ENCODE measurements at regions not wholly inside any gene's neighbourhood (a gene's known extent, or its start where the extent isn't known, plus 50 kb on each side); places are given as distances from the start of the nearest gene placed in this dataset.

DNA sequence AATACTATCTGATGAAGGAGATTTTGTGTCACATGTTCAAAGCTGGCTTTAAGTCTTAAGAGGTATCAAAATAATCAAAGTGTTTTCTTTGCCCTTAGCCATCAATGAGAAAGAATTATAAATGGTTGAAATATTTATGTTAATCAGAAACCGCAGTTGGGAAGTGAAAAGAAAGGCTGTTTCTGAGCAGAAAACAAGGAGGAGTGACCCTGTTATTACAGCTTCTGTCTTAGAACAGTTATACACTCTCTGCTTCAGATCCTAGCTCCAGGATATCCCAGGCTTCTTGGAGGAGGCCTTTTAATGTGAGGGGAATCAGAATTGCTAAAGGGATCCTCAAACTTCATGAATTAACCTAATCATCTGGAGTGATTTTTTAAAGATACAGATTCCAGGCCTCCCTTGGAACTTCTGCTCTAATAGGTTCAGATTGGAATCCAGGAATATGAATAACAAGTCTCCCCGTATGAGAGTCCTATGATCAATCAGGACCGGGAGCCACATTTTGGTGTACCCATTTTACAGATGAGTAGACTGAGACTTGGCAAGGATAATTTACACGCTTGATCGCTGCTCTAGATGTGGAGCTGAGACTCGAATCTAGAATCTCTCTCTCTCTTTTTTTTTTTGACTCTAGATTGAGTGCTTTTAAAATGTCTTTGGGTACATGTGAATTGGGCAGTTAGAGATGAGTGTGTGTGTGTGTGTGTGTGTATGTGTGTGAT, 50.8 kb upstream of the JAG1 start:
- Histone ChIP-seq H3K4me3 (ENCODE audit: low read depth, low read length) (no peak overlapping the region), H3K36me3 (replicated peaks) (no peaks in the 10 kb centered on the region), H3K27me3 (replicated peaks) (no peaks in the 10 kb centered on the region), H3K27ac (no peak overlapping the region)
- DNase-seq: no peak
- no peak for TF ChIP-seq CTCF (IDR thresholded peaks at IDR 0.05; ENCODE audit: low read depth, low read length, missing control alignments)
- in situ Hi-C loops (cut with HindIII; ENCODE audit: low pct_ligation_motif_present, low sequenced_read_pairs): no loop called here

DNA sequence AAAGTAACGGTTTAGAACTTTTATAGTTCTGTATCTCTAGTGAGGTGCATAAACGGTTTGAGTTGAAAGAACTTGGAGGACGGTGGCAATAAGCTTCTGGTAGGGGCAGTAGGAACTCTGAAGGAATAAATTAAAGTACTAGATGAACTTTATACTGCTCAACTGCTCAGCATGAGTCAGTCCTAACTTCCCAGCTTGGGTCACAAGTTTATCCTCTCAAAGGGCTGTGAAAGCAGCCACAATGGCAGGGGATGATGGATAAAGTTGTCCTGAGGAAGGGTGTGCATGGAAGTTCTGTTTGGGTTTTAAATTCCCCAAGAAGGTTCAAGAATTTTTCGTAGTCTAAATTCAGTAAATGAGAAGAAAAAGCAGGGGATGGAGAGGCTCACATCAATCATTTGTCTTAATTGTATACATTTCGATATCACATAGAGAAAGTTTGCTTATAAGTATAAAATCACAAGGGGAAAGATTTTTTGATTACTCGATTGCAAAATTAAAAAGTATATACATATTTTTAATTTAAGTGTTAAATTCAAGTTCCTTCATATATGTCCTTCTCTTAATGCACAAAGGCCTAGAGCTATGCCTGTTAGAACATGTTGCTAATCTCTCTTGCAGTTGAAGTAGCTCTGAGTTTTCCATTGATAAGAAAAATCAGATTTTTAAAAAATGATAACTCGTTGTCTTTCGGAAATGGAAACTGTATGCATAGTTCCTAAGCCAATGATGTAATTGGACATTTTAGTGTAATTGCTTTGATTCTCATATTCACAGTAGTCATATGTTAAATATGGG, 55.3 kb upstream of the JAG1 start:
- H3K27me3 ChIP-seq (replicated peaks): no peaks in the 10 kb centered on the region
- no peak for TF ChIP-seq CTCF (IDR thresholded peaks at IDR 0.05; ENCODE audit: low read depth, low read length, missing control alignments)
- H3K36me3 ChIP-seq (replicated peaks): no peaks in the 10 kb centered on the region
- no peak overlapping the region for H3K4me3 ChIP-seq (ENCODE audit: low read depth, low read length)
- in situ Hi-C loops (cut with HindIII; ENCODE audit: low pct_ligation_motif_present, low sequenced_read_pairs): no loop called here
- no peak overlapping the region for H3K27ac ChIP-seq
- peak; percentile 49 for DNase-seq

DNA sequence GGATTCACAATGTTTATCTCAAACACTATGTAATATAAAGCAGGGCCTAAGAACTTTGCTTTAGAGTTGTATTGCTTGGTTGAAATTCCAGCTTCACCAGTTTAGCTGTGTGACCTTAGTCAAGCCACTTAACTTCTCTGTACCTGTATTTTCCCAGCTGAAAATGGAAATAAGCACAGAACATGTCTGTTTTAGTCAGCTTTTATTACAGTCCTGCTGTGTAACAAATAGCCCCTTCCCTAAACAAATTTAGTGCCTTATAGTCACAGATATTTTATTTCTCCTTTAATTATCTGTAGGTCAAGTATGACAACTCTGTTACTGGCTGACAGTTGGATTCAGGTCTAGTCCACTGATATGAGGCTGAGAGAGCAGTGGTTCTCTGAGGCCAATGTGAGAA, 56.0 kb upstream of the JAG1 start:
- Histone ChIP-seq H3K4me3 (ENCODE audit: low read depth, low read length) (no peak overlapping the region), H3K36me3 (replicated peaks) (no peaks in the 10 kb centered on the region), H3K27ac (no peak overlapping the region), H3K27me3 (replicated peaks) (no peaks in the 10 kb centered on the region)
- no peak for DNase-seq
- TF ChIP-seq CTCF (IDR thresholded peaks at IDR 0.05; ENCODE audit: low read depth, low read length, missing control alignments): no peak
- in situ Hi-C loops (cut with HindIII; ENCODE audit: low pct_ligation_motif_present, low sequenced_read_pairs): no loop called here

DNA sequence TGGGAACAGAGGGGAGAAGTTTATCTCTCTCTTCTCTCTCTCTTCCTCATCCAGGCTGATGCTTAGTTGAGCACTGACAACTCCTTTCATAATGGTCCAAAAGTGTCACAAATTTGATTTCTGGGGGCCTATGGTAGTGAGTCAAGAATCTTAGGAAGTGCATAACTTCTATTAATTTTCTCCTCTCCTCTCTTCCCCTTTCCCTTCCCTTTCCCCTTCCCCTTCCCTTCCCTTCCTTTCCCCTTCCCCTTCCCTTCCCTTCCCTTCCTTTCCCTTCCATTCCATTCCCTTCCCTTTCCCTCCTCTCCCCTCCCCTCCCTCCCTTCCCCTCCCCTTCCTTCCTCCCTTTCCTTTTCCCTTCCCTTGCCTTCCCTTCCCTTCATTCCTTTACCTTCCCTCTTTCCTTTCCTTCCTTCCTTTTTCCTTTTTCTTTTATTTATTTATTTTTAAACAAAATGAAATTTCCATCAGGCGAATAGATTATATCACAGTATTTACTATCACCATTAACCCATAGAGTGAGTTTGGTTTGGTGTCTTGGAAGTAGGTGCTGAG, 56.9 kb upstream of the JAG1 start:
- in situ Hi-C loops (cut with HindIII; ENCODE audit: low pct_ligation_motif_present, low sequenced_read_pairs): no loop called here
- no peak for DNase-seq
- Histone ChIP-seq H3K36me3 (replicated peaks) (no peaks in the 10 kb centered on the region), H3K27me3 (replicated peaks) (no peaks in the 10 kb centered on the region), H3K4me3 (ENCODE audit: low read depth, low read length) (no peak overlapping the region), H3K27ac (peak overlapping the region; percentile 80)
- no peak for TF ChIP-seq CTCF (IDR thresholded peaks at IDR 0.05; ENCODE audit: low read depth, low read length, missing control alignments)

DNA sequence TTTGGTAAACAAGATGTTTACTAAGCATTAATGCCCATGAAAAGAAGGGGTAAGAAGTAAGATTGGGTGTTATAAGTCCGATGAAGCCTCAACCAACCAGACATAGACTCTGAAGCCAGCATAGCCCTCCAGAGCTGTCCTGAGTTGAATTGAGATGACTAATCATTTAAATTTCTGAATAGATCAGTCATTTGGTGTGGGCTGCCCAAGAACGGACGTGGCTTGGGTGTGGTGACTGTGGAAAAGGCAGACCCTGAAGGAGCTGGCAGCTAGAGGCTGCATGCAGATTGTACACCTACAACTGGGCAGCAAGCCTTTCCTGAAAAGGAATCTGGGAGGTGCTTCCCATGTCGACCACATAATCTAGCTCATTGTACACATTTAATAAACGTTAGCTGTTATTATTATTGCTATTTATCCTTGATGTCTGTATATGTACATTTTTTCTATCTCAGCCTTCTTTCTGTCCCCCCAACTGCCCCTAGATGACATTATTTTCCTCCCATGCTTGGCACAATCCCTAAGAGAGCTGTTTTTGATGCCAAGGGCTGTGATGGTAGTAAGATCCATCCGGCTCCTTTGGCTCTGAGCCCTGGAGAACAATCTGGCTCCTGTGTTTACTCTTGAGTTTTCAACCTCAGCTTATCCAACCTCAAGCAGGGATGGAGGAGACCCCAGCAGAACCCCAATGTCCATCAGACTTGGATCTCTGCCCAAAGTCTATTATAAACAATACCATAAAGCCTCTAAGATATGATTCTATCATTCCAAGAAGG, 57.6 kb upstream of the JAG1 start:
- no peaks in the 10 kb centered on the region for H3K36me3 ChIP-seq (replicated peaks)
- no peaks in the 10 kb centered on the region for H3K27me3 ChIP-seq (replicated peaks)
- peak overlapping the region; percentile 80 for H3K27ac ChIP-seq
- in situ Hi-C loops (cut with HindIII; ENCODE audit: low pct_ligation_motif_present, low sequenced_read_pairs): no loop called here
- no peak for TF ChIP-seq CTCF (IDR thresholded peaks at IDR 0.05; ENCODE audit: low read depth, low read length, missing control alignments)
- no peak overlapping the region for H3K4me3 ChIP-seq (ENCODE audit: low read depth, low read length)
- DNase-seq: peak; percentile 77
